Smooth muscle cell (in vitro differentiated cells): ENCODE measurements at regions not wholly inside any gene's neighbourhood (a gene's known extent, or its start where the extent isn't known, plus 50 kb on each side); places are given as distances from the start of the nearest gene placed in this dataset.

ENCODE experiments used
- DNase-seq: peaks from one replicate; lab custom pipeline; 2025; ENCODE audit not compliant: unreplicated experiment; lab: John Stamatoyannopoulos, UW
- H2AFZ ChIP-seq: fragments of 200-600 bp; sonication (generic); 2 replicates; pipeline ENCODE4 v1.6.0; 2016; ENCODE audit warnings: antibody characterized with exemption, low read depth, mild to moderate bottlenecking
- H3F3A ChIP-seq: fragments of 200-600 bp; sonication (generic); 2 replicates; pipeline ENCODE4 v1.6.0; 2017; ENCODE audit warnings: antibody characterized with exemption, low read depth
- H3K27ac ChIP-seq: fragments of 200-600 bp; sonication (generic); 2 replicates; pipeline ENCODE4 v1.5.1; 2016; ENCODE audit warnings: low read depth, mild to moderate bottlenecking
- H3K27me3 ChIP-seq: fragments of 200-600 bp; sonication (generic); 2 replicates; pipeline ENCODE4 v1.6.1; 2016; ENCODE audit warnings: low read depth, mild to moderate bottlenecking
- H3K36me3 ChIP-seq: fragments of 200-600 bp; sonication (generic); 2 replicates; pipeline ENCODE4 v1.5.1; 2016; ENCODE audit warnings: low read depth
- H3K4me1 ChIP-seq: fragments of 200-600 bp; sonication (generic); 2 replicates; pipeline ENCODE4 v1.5.1; 2016; ENCODE audit warnings: low read depth
- H3K4me2 ChIP-seq: fragments of 200-600 bp; sonication (generic); 2 replicates; pipeline ENCODE4 v1.6.0; 2016; ENCODE audit warnings: mild to moderate bottlenecking
- H3K4me3 ChIP-seq: fragments of 200-600 bp; sonication (generic); 2 replicates; pipeline ENCODE4 v1.5.1; 2016; ENCODE audit warnings: mild to moderate bottlenecking
- H3K79me2 ChIP-seq: fragments of 200-600 bp; sonication (generic); 2 replicates; pipeline ENCODE4 v1.6.0; 2016; ENCODE audit warnings: low read depth, mild to moderate bottlenecking
- H3K9ac ChIP-seq: fragments of 200-600 bp; sonication (generic); 2 replicates; pipeline ENCODE4 v1.6.0; 2016; ENCODE audit warnings: low read depth
- H3K9me3 ChIP-seq: fragments of 200-600 bp; sonication (generic); replicated peaks from 2 replicates; pipeline ENCODE4 v1.5.1; 2016; ENCODE audit warnings: low read depth
- H4K20me1 ChIP-seq: fragments of 200-600 bp; sonication (generic); 2 replicates; pipeline ENCODE4 v1.6.0; 2016; ENCODE audit warnings: low read depth
- CTCF ChIP-seq: fragments of 200-600 bp; sonication (generic); IDR thresholded peaks from 2 replicates; pipeline ENCODE4 v1.5.1; 2017; ENCODE audit warnings: borderline replicate concordance, mild to moderate bottlenecking, antibody characterized with exemption; ENCODE audit not compliant: insufficient read depth, poor library complexity, severe bottlenecking
- WGBS: methylation state at CpG from one replicate; pipeline ENCODE4 v1.1.7; 2016; ENCODE audit warnings: low lambda C conversion rate; 5-methylcytosine and 5-hydroxymethylcytosine counted together

- DNase-seq = no peak
- Histone ChIP-seq H3K27me3 (peaks cover 10% of the 10 kb centered on the region), H3K4me3 (no peak overlapping the region), H3F3A (no peaks in the 10 kb centered on the region), H3K36me3 (no peaks in the 10 kb centered on the region), H3K79me2 (no peaks in the 10 kb centered on the region), H3K4me1 (no peaks in the 10 kb centered on the region), H2AFZ (no peak overlapping the region), H4K20me1 (no peaks in the 10 kb centered on the region), H3K9me3 (no peaks in the 10 kb centered on the region), H3K27ac (no peak overlapping the region), H3K4me2 (no peak overlapping the region), H3K9ac (no peak overlapping the region)
- TF ChIP-seq CTCF = no peak
- WGBS = 81% methylated on average over 4 of the region's 4 CpGs
These were observed 80.3 kb upstream of the HHIP start for GRCh38 chr4:144565527-144566195.

DNA sequence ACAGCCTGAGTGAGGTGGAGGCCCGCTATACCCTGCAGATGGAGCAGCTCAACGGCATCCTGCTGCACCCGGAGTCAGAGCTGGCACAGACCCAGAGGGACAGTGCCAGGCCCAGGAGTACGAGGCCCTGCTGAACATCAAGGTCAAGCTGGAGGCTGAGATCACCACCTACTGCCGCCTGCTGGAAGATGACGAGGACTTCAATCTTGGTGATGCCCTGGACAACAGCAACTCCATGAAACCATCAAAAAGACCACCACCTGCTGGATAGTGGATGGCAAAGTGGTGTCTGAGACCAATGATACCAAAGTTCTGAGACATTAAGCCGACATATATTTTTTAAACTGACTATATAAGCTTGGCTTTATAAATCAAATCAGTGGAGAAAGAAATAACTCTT, 73.3 kb upstream of the HHIP start:
- 81% methylated on average over 7 of the region's 7 CpGs for WGBS
- Histone ChIP-seq H3K4me1 (no peaks in the 10 kb centered on the region), H3F3A (no peaks in the 10 kb centered on the region), H3K36me3 (no peaks in the 10 kb centered on the region), H3K79me2 (no peaks in the 10 kb centered on the region), H3K4me3 (no peak overlapping the region), H4K20me1 (no peaks in the 10 kb centered on the region), H2AFZ (no peak overlapping the region), H3K9ac (no peak overlapping the region), H3K9me3 (no peaks in the 10 kb centered on the region), H3K27me3 (peaks cover 5% of the 10 kb centered on the region), H3K27ac (no peak overlapping the region), H3K4me2 (no peak overlapping the region)
- no peak for TF ChIP-seq CTCF
- no peak for DNase-seq

DNA sequence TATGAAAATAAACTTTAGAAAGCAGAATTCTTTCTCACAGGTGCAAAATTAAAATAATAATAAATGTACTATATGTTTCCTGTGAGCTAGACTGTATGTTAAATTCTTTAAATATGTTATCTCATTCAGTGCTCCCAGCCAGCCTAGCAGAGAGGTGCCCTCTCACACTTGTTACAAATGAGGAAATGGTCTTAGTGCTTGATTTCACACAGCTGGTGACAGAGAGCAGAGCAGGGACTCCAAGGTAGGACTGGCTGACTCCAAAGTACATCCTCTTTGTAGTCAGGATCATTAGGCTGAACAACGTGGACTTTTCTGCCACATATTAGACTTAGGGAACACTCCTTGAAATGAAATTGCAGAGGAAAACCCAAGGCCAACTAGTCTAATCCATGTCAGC, 72.0 kb upstream of the HHIP start:
- no peak overlapping the region for H3K4me3 ChIP-seq
- H3K9me3 ChIP-seq = no peaks in the 10 kb centered on the region
- H3K79me2 ChIP-seq = no peaks in the 10 kb centered on the region
- no peak overlapping the region for H3K4me2 ChIP-seq
- H3K9ac ChIP-seq = no peak overlapping the region
- DNase-seq = no peak
- 100% methylated on average over 1 of the region's 1 CpG for WGBS
- H3K27me3 ChIP-seq = peaks cover 5% of the 10 kb centered on the region
- H3K36me3 ChIP-seq = no peaks in the 10 kb centered on the region
- no peak overlapping the region for H3K27ac ChIP-seq
- H3F3A ChIP-seq = no peaks in the 10 kb centered on the region
- no peak for TF ChIP-seq CTCF
- no peaks in the 10 kb centered on the region for H4K20me1 ChIP-seq
- no peaks in the 10 kb centered on the region for H3K4me1 ChIP-seq
- H2AFZ ChIP-seq = no peak overlapping the region

DNA sequence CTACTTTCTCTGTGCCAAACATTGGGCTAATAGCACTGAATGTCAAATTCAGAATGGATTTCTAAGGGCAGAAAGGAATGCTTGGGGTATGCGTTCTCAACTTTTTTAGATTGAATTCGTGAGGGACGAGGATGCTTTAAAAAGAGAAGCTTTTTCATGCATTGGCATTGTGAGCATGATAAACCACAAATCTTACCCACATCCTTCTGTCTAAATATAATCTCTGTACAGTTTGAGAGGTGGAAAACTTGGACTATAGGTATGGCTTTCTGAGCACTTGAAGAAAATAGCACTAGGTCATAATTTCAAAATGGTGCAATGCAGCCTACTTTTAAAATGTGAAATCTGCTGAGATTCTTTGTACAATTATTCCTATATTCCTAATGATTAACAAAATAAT, 71.4 kb upstream of the HHIP start:
- H4K20me1 ChIP-seq = no peaks in the 10 kb centered on the region
- H3K27me3 ChIP-seq = peaks cover 5% of the 10 kb centered on the region
- DNase-seq = no peak
- no peaks in the 10 kb centered on the region for H3K36me3 ChIP-seq
- no peaks in the 10 kb centered on the region for H3K4me1 ChIP-seq
- H2AFZ ChIP-seq = no peak overlapping the region
- no peak overlapping the region for H3K4me3 ChIP-seq
- no peak overlapping the region for H3K9ac ChIP-seq
- no peaks in the 10 kb centered on the region for H3K79me2 ChIP-seq
- no peaks in the 10 kb centered on the region for H3F3A ChIP-seq
- no peaks in the 10 kb centered on the region for H3K9me3 ChIP-seq
- H3K4me2 ChIP-seq = no peak overlapping the region
- 96% methylated on average over 3 of the region's 3 CpGs for WGBS
- H3K27ac ChIP-seq = no peak overlapping the region
- TF ChIP-seq CTCF = no peak
